ENCODE measurements at regions not wholly inside any gene's neighbourhood (a gene's known extent, or its start where the extent isn't known, plus 50 kb on each side); places are given as distances from the start of the nearest gene placed in this dataset.

GRCh38 chr3:182470187-182470586 lies 323.1 kb upstream of the ATP11B start:
- no peaks in the 10 kb centered on the region for H3K36me3 ChIP-seq (ENCODE audit: control insufficient read depth, low read length)
- no peak overlapping the region for H3K4me3 ChIP-seq (ENCODE audit: low read length)
- no peaks in the 10 kb centered on the region for H3F3A ChIP-seq (ENCODE audit: control insufficient read depth, insufficient read depth)
- no peaks in the 10 kb centered on the region for H3K27me3 ChIP-seq (ENCODE audit: control insufficient read depth, low read length)
- H3K9me2 ChIP-seq (replicated peaks; ENCODE audit: control insufficient read depth, low read length), result no peaks in the 10 kb centered on the region
- H3K79me2 ChIP-seq (ENCODE audit: control insufficient read depth, low read length), result no peaks in the 10 kb centered on the region
- no peak overlapping the region for H3K27ac ChIP-seq (ENCODE audit: low read depth, low read length)
- no peak overlapping the region for H3K4me2 ChIP-seq (ENCODE audit: low read length)
- no peaks in the 10 kb centered on the region for H4K20me1 ChIP-seq (ENCODE audit: control insufficient read depth, insufficient read depth, low read depth, low read length)
- H3K9me3 ChIP-seq (ENCODE audit: control insufficient read depth, insufficient read depth, low read length), result no peaks in the 10 kb centered on the region; the same call in 1 of the 2 replicates
- H3K4me1 ChIP-seq (ENCODE audit: control insufficient read depth, low read length), result no peaks in the 10 kb centered on the region
- no peak for TF ChIP-seq EZH2phosphoT487 (IDR thresholded peaks at IDR 0.05; ENCODE audit: borderline replicate concordance, low read length)
- TF ChIP-seq CTCF (IDR thresholded peaks at IDR 0.05; ENCODE audit: low read depth, low read length, poor library complexity, severe bottlenecking), result no peak

DNA sequence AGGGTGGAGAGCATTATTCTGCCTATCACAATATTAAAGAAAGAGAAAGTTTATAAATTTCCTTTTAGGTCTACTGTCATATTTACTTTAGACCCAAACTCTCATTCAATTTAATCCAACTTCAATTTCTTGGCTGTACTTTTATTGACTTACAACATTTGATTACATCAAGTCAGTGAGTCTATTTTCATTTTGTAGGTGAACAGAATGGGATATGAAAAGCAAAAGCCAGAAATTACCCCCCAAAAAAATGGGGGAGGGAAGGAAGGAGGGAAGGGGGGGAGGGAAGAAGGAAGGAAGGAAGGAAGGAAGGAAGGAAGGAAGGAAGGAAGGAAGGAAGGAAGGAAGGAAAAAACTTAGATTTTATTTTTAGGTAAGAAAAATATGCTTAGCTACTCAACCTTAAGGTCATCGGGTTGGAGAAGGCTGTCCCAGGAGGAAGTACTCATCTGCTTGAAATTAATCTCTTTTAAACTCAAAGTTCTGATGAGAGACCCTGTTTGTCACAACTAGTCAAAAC lies 320.1 kb upstream of the ATP11B start:
- no peak overlapping the region for H3K4me2 ChIP-seq (ENCODE audit: low read length)
- H3K9me2 ChIP-seq (replicated peaks; ENCODE audit: control insufficient read depth, low read length), result no peaks in the 10 kb centered on the region
- no peaks in the 10 kb centered on the region for H3K27me3 ChIP-seq (ENCODE audit: control insufficient read depth, low read length)
- no peak overlapping the region for H3K4me3 ChIP-seq (ENCODE audit: low read length)
- no peaks in the 10 kb centered on the region; the same call in 1 of the 2 replicates for H3K9me3 ChIP-seq (ENCODE audit: control insufficient read depth, insufficient read depth, low read length)
- no peaks in the 10 kb centered on the region for H3K36me3 ChIP-seq (ENCODE audit: control insufficient read depth, low read length)
- TF ChIP-seq CTCF (IDR thresholded peaks at IDR 0.05; ENCODE audit: low read depth, low read length, poor library complexity, severe bottlenecking), result no peak
- TF ChIP-seq EZH2phosphoT487 (IDR thresholded peaks at IDR 0.05; ENCODE audit: borderline replicate concordance, low read length), result no peak
- H3K79me2 ChIP-seq (ENCODE audit: control insufficient read depth, low read length), result no peaks in the 10 kb centered on the region
- H3K27ac ChIP-seq (ENCODE audit: low read depth, low read length), result no peak overlapping the region
- H3F3A ChIP-seq (ENCODE audit: control insufficient read depth, insufficient read depth), result no peaks in the 10 kb centered on the region
- no peaks in the 10 kb centered on the region for H3K4me1 ChIP-seq (ENCODE audit: control insufficient read depth, low read length)
- no peaks in the 10 kb centered on the region for H4K20me1 ChIP-seq (ENCODE audit: control insufficient read depth, insufficient read depth, low read depth, low read length)

GRCh38 chr3:182478369-182478768 lies 314.9 kb upstream of the ATP11B start:
- Histone ChIP-seq H3K9me3 (ENCODE audit: control insufficient read depth, insufficient read depth, low read length) (no peaks in the 10 kb centered on the region), H3K4me3 (ENCODE audit: low read length) (no peak overlapping the region), H3K27me3 (ENCODE audit: control insufficient read depth, low read length) (no peaks in the 10 kb centered on the region), H3K4me1 (ENCODE audit: control insufficient read depth, low read length) (no peaks in the 10 kb centered on the region), H3K9me2 (replicated peaks; ENCODE audit: control insufficient read depth, low read length) (no peaks in the 10 kb centered on the region), H4K20me1 (ENCODE audit: control insufficient read depth, insufficient read depth, low read depth, low read length) (no peaks in the 10 kb centered on the region), H3K27ac (ENCODE audit: low read depth, low read length) (no peak overlapping the region), H3K36me3 (ENCODE audit: control insufficient read depth, low read length) (no peaks in the 10 kb centered on the region), H3F3A (ENCODE audit: control insufficient read depth, insufficient read depth) (no peaks in the 10 kb centered on the region), H3K4me2 (ENCODE audit: low read length) (no peak overlapping the region), H3K79me2 (ENCODE audit: control insufficient read depth, low read length) (no peaks in the 10 kb centered on the region)
- TF ChIP-seq EZH2phosphoT487 (IDR thresholded peaks at IDR 0.05; ENCODE audit: borderline replicate concordance, low read length) (no peak), CTCF (IDR thresholded peaks at IDR 0.05; ENCODE audit: low read depth, low read length, poor library complexity, severe bottlenecking) (no peak)
